SJCRH30 (cell line): ENCODE measurements at regions not wholly inside any gene's neighbourhood (a gene's known extent, or its start where the extent isn't known, plus 50 kb on each side); places are given as distances from the start of the nearest gene placed in this dataset.
A peak's percentile ranks its signal among the peaks of the same experiment; 100 is the strongest.
"Not testable (repeated sequence)": the region's sequence is repeated elsewhere in the genome, so short reads cannot be mapped to it uniquely, and the experiment has no call there.

Experiments used
- DNase-seq, 2 experiments: peaks; one replicate each; pipeline ENCODE4 v3.0.0-alpha.2; 2015 to 2020
- H3K27ac ChIP-seq: fragments of 250-450 bp; sonication (Bioruptor Pico); 2 replicates; pipeline ENCODE4 v1.5.1; 2020; ENCODE audit warnings: mild to moderate bottlenecking, moderate library complexity
- H3K27me3 ChIP-seq: fragments of 250-450 bp; sonication (Bioruptor Pico); 2 replicates; pipeline ENCODE4 v1.5.1; 2020; ENCODE audit warnings: mild to moderate bottlenecking, moderate library complexity
- H3K36me3 ChIP-seq: fragments of 250-450 bp; sonication (Bioruptor Pico); 2 replicates; pipeline ENCODE4 v1.5.1; 2020; ENCODE audit warnings: mild to moderate bottlenecking, moderate library complexity
- H3K4me1 ChIP-seq: fragments of 250-450 bp; sonication (Bioruptor Pico); 2 replicates; pipeline ENCODE4 v1.5.1; 2020; ENCODE audit warnings: mild to moderate bottlenecking, moderate library complexity
- H3K4me3 ChIP-seq: fragments of 250-450 bp; sonication (Bioruptor Pico); 2 replicates; pipeline ENCODE4 v1.5.1; 2020; ENCODE audit warnings: mild to moderate bottlenecking, moderate library complexity
- H3K9me3 ChIP-seq: fragments of 250-450 bp; sonication (Bioruptor Pico); replicated peaks from 2 replicates; pipeline ENCODE4 v1.5.1; 2020; ENCODE audit warnings: mild to moderate bottlenecking, moderate library complexity

- H3K27me3 ChIP-seq, result no peaks in the 10 kb centered on the region
- H3K36me3 ChIP-seq, result no peaks in the 10 kb centered on the region
- no peak overlapping the region for H3K4me3 ChIP-seq
- H3K9me3 ChIP-seq, result no peaks in the 10 kb centered on the region
- no peak overlapping the region for H3K27ac ChIP-seq
- no peaks in the 10 kb centered on the region for H3K4me1 ChIP-seq
- no peak for DNase-seq
Measured at GRCh38 chr2:34806396-34806795, 1207.3 kb upstream of the FAM98A start.

GRCh38 chr2:34799556-34799955 lies 1200.5 kb upstream of the FAM98A start:
- Histone ChIP-seq H3K27me3 (0 out of 2 replicates have a peak, but pooled peaks cover 3% of the 10 kb centered on the region), H3K4me1 (no peaks in the 10 kb centered on the region), H3K36me3 (no peaks in the 10 kb centered on the region), H3K4me3 (no peak overlapping the region), H3K9me3 (no peaks in the 10 kb centered on the region), H3K27ac (no peak overlapping the region)
- no peak for DNase-seq

GRCh38 chr2:34795586-34795985 lies 1196.5 kb upstream of the FAM98A start:
- H3K36me3 ChIP-seq, H3K27me3 ChIP-seq, H3K4me1 ChIP-seq, H3K9me3 ChIP-seq, DNase-seq, H3K4me3 ChIP-seq, H3K27ac ChIP-seq: not testable (repeated sequence)

- Histone ChIP-seq H3K36me3 (no peaks in the 10 kb centered on the region), H3K27me3 (peaks cover 17% of the 10 kb centered on the region), H3K4me1 (no peaks in the 10 kb centered on the region), H3K9me3 (no peaks in the 10 kb centered on the region), H3K4me3 (no peak overlapping the region), H3K27ac (no peak overlapping the region)
- no peak for DNase-seq
Measured at GRCh38 chr2:34789169-34789568, 1190.1 kb upstream of the FAM98A start.

GRCh38 chr2:34787341-34787740 lies 1188.2 kb upstream of the FAM98A start:
- Histone ChIP-seq H3K4me3 (no peak overlapping the region), H3K27me3 (peaks cover 17% of the 10 kb centered on the region), H3K27ac (no peak overlapping the region), H3K4me1 (no peaks in the 10 kb centered on the region), H3K36me3 (no peaks in the 10 kb centered on the region), H3K9me3 (no peaks in the 10 kb centered on the region)
- DNase-seq, result no peak

- Histone ChIP-seq H3K4me3 (no peak overlapping the region), H3K27me3 (peaks cover 17% of the 10 kb centered on the region), H3K9me3 (no peaks in the 10 kb centered on the region), H3K36me3 (no peaks in the 10 kb centered on the region), H3K4me1 (no peaks in the 10 kb centered on the region), H3K27ac (no peak overlapping the region)
- DNase-seq, result no peak
Measured at GRCh38 chr2:34785206-34785785, 1186.2 kb upstream of the FAM98A start.

GRCh38 chr2:34784701-34785100 lies 1185.6 kb upstream of the FAM98A start:
- no peaks in the 10 kb centered on the region for H3K4me1 ChIP-seq
- no peak overlapping the region for H3K27ac ChIP-seq
- H3K4me3 ChIP-seq, result no peak overlapping the region
- H3K9me3 ChIP-seq, result no peaks in the 10 kb centered on the region
- peaks cover 15% of the 10 kb centered on the region for H3K27me3 ChIP-seq
- no peak for DNase-seq
- no peaks in the 10 kb centered on the region for H3K36me3 ChIP-seq

GRCh38 chr2:34750742-34751141 lies 1151.6 kb upstream of the FAM98A start:
- H3K27ac ChIP-seq, H3K4me3 ChIP-seq, DNase-seq, H3K9me3 ChIP-seq, H3K4me1 ChIP-seq, H3K36me3 ChIP-seq, H3K27me3 ChIP-seq: not testable (repeated sequence)

GRCh38 chr2:34747643-34748042 lies 1148.5 kb upstream of the FAM98A start:
- no peaks in the 10 kb centered on the region for H3K9me3 ChIP-seq
- DNase-seq, result no peak

GRCh38 chr2:34738691-34739090 lies 1139.6 kb upstream of the FAM98A start:
- peaks cover 10% of the 10 kb centered on the region for H3K27me3 ChIP-seq
- DNase-seq, result peak; percentile 10 to 43
- no peaks in the 10 kb centered on the region for H3K9me3 ChIP-seq
- H3K36me3 ChIP-seq, result no peaks in the 10 kb centered on the region
- no peak overlapping the region for H3K4me3 ChIP-seq
- H3K27ac ChIP-seq, result no peak overlapping the region
- no peaks in the 10 kb centered on the region; the same call in 1 of the 2 replicates for H3K4me1 ChIP-seq

More at GRCh38 chr2:34747643-34748042, 1148.5 kb upstream of the FAM98A start:
- Histone ChIP-seq H3K27me3 (no peaks in the 10 kb centered on the region), H3K27ac (no peak overlapping the region), H3K4me1 (no peaks in the 10 kb centered on the region), H3K36me3 (no peaks in the 10 kb centered on the region), H3K4me3 (no peak overlapping the region)

GRCh38 chr2:34737146-34737545 lies 1138.0 kb upstream of the FAM98A start:
- DNase-seq, result no peak
- no peak overlapping the region for H3K27ac ChIP-seq
- H3K36me3 ChIP-seq, result no peaks in the 10 kb centered on the region
- no peak overlapping the region for H3K4me3 ChIP-seq
- no peaks in the 10 kb centered on the region; the same call in 1 of the 2 replicates for H3K4me1 ChIP-seq
- peaks cover 8% of the 10 kb centered on the region for H3K27me3 ChIP-seq
- H3K9me3 ChIP-seq, result no peaks in the 10 kb centered on the region

- Histone ChIP-seq H3K4me3 (no peak overlapping the region), H3K36me3 (no peaks in the 10 kb centered on the region), H3K27ac (no peak overlapping the region), H3K4me1 (no peaks in the 10 kb centered on the region; the same call in 1 of the 2 replicates), H3K27me3 (peaks cover 7% of the 10 kb centered on the region; the same call in 1 of the 2 replicates), H3K9me3 (no peaks in the 10 kb centered on the region)
- DNase-seq, result no peak
Measured at GRCh38 chr2:34736482-34736881, 1137.4 kb upstream of the FAM98A start.

GRCh38 chr2:34734662-34735061 lies 1135.6 kb upstream of the FAM98A start:
- H3K4me3 ChIP-seq, result no peak overlapping the region
- H3K27ac ChIP-seq, result no peak overlapping the region
- H3K9me3 ChIP-seq, result no peaks in the 10 kb centered on the region
- no peaks in the 10 kb centered on the region; the same call in 1 of the 2 replicates for H3K4me1 ChIP-seq
- no peaks in the 10 kb centered on the region for H3K36me3 ChIP-seq
- H3K27me3 ChIP-seq, result peaks cover 7% of the 10 kb centered on the region; the same call in 1 of the 2 replicates
- DNase-seq, result no peak

- no peak for DNase-seq
- Histone ChIP-seq H3K9me3 (no peaks in the 10 kb centered on the region), H3K27ac (no peak overlapping the region), H3K36me3 (no peaks in the 10 kb centered on the region), H3K4me1 (no peaks in the 10 kb centered on the region; the same call in 1 of the 2 replicates), H3K4me3 (no peak overlapping the region), H3K27me3 (peaks cover 7% of the 10 kb centered on the region; the same call in 1 of the 2 replicates)
Measured at GRCh38 chr2:34734042-34734441, 1134.9 kb upstream of the FAM98A start.

GRCh38 chr2:34731292-34731691 lies 1132.2 kb upstream of the FAM98A start:
- DNase-seq, result no peak
- H3K27ac ChIP-seq, result no peak overlapping the region

GRCh38 chr2:34729845-34730244 lies 1130.7 kb upstream of the FAM98A start:
- Histone ChIP-seq H3K27me3 (peaks cover 10% of the 10 kb centered on the region; the same call in 1 of the 2 replicates), H3K9me3 (no peaks in the 10 kb centered on the region), H3K27ac (no peak overlapping the region), H3K4me3 (no peak overlapping the region), H3K4me1 (no peaks in the 10 kb centered on the region), H3K36me3 (no peaks in the 10 kb centered on the region)
- DNase-seq, result no peak

More at GRCh38 chr2:34731292-34731691, 1132.2 kb upstream of the FAM98A start:
- H3K4me3 ChIP-seq, result no peak overlapping the region
- H3K9me3 ChIP-seq, result no peaks in the 10 kb centered on the region
- peaks cover 7% of the 10 kb centered on the region; the same call in 1 of the 2 replicates for H3K27me3 ChIP-seq
- H3K4me1 ChIP-seq, result no peaks in the 10 kb centered on the region
- no peaks in the 10 kb centered on the region for H3K36me3 ChIP-seq
